OCI-LY7 (cell line): ENCODE measurements at regions not wholly inside any gene's neighbourhood (a gene's known extent, or its start where the extent isn't known, plus 50 kb on each side); places are given as distances from the start of the nearest gene placed in this dataset.

Experiments used
- CTCF ChIP-seq: fragments of 200-600 bp; sonication (generic); conservative IDR thresholded peaks from 2 replicates; pipeline ENCODE4 v1.5.1; 2014; ENCODE audit warnings: mild to moderate bottlenecking, antibody characterized with exemption, low read length, moderate library complexity, mixed read lengths
- EZH2phosphoT487 ChIP-seq: fragments of 200-600 bp; sonication (generic); IDR thresholded peaks from 2 replicates; pipeline ENCODE4 v1.6.1; 2018; ENCODE audit warnings: low read depth, borderline replicate concordance, mild to moderate bottlenecking, mixed run types, antibody characterized with exemption, low read length, moderate library complexity, mixed read lengths

- TF ChIP-seq CTCF: no peak
- no peak for TF ChIP-seq EZH2phosphoT487
Measured at GRCh38 chr2:66794551-66794950, 359.6 kb downstream of the MEIS1 start.
